Hepatic stellate cell (primary cell): ENCODE measurements at regions not wholly inside any gene's neighbourhood (a gene's known extent, or its start where the extent isn't known, plus 50 kb on each side); places are given as distances from the start of the nearest gene placed in this dataset.
A peak's percentile ranks its signal among the peaks of the same experiment; 100 is the strongest.

Experiments
- DNase-seq: peaks from one replicate; pipeline ENCODE4 v3.0.0; 2011; ENCODE audit warnings: low spot score

DNA sequence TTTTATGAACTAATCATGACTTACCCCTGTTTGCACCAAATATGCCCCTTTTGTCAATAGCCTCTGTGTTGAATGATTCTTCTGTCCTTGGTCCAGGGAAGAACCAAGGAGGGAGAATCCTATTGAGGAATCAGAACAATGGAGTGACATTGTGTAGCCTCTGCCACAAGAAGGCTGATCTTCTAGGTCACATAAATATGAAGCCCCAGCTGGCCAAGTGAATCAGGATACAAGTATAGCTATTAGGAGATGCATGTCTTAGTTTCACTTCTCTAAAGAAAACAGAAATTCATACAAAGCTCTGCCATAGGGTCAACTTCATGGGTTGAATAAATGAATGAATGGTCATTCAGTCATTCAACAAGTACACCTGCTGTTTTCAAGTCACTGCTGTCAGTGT, 118.2 kb upstream of the BLID start:
- DNase-seq, result no peak

DNA sequence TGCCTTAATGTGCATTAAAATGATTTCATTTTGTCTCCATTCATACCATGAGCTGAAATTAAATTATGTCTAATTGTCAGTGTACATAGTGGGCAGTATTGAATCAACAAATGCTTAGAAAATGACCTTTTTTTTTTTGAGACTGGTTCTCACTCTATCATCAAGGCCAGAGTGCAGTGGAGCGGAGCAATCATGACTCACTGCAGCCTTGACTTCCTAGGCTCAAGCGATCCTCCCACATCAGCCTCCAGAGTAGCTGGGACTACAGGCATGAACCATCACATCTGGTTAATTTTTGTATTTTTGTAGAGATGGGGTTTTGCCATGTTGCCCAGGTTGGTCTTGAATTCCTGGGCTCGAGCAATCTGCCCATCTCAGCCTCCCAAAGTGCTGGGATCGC, 117.0 kb upstream of the BLID start:
- DNase-seq, result no peak

DNA sequence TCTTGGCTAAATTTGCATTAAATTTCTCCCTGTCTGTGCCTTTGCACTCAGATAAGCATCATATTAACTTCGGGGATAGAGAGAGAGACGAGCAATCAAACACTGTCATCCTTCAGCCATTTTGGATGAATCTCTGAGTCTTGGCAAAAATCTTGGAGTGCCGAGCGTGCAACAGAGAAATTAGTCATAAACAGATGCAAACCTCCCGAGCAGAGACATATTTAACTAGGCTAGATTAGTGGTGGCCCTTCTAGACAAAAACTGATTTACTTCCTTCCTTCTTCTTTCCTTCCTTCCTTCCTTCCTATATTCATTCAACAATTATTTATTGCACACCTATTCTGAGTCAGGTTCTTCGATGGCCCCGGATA, 114.4 kb upstream of the BLID start:
- DNase-seq, result no peak

DNA sequence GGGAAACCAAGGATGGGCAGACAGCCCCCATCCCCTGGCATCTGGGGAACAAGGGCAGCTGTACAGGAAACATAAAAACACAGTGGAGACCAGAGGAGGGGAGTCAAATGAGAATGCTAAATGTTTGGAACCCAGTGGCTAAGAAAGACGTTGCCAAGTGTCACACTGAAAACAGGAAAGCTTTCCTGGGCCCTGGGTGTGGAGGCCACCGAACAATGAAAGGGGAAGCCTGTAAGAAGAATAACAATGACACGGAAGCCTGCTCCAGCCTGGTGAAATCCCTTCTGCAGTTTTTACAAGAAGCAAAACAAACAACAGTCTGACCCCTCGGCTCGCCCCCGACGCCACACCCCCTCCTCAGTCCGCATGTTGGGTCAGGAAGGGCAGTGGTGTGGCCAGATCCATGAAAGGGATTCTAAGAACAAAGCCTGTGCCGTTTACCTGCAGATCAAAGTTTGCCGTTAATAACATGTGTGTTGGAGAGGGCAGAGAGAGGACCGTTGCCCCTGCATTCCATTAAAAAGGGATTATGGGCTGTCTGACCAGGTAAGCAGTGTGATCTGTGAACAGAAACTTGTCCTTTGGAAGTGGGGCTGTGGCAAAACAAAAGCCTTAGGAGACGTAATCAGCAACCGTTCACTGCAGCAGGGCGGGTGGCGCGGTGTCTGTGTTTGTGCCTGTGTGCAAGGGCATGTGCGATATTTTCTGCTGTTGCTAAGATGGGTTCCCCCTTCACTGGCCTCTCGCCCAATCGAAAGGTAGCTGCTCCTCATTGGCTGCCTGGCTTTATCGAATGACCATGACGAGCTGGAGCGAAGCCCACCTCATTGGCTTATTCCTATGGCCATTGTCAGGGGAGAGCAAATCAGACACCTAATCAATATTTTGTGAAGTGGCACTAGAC, 113.7 kb upstream of the BLID start:
- no peak for DNase-seq

DNA sequence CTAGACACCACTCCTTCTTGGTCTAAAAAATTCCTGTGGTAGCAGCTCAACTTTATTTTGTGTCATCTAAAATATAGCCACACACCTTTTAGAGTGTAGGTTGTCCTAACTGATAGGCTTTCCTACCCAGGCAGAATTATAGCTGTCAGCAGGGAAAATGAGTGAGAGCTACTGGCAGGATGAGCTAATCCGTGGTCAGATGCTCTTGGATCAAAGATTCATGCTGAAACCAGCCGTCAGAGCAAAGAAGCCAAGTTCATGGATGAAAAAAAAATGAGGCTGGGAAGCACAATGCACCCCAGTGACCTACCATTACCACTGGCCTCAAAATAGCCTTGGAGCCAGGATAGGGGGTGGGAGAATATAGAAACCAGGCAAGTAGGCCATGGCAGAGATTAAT, 113.1 kb upstream of the BLID start:
- DNase-seq, result no peak

DNA sequence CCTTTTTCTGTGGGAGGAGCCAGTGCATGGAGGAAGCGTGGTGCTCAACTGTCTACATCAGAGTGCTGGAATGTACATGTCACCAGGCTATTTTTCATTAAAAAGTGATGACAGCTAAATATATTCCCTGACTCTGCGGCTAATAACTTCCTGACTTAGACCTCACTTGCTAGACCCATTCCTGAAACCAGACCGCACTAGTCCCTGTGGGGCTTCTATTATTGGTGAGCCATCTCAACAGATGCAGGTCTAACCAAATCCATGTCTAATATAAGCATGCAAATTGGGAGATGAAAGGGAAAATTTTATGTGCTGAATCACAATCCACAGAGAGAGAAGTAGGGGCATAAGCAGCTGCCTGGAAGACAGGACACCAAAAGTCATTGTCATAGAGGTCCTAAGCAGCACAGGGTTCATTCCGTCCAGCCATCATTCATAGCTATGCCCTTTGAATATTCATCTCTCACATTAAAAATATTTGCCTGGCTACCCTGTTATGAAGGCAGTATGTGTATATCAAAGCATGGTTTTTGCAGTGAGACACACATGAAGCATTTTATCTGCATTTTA, 110.9 kb upstream of the BLID start:
- peak; percentile 39 for DNase-seq

DNA sequence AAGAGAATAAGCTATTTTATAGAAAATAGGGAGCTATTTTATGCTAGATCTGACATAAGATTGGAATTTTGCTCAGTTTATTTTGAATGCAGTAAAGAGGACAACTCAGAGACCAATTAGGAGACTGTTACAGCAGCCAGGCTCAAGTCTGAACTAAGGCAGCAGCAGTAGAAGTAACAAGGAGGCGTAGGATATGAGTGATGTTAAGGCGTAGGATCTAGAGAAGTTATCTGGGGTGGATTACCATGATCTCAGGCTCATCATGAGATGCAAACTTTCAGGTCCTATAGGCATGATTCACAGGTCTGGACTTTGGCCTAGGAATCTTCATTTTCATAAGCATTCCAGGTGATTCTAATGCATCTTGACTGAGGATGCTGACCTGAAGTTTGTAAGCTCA, 108.9 kb upstream of the BLID start:
- DNase-seq, result no peak

DNA sequence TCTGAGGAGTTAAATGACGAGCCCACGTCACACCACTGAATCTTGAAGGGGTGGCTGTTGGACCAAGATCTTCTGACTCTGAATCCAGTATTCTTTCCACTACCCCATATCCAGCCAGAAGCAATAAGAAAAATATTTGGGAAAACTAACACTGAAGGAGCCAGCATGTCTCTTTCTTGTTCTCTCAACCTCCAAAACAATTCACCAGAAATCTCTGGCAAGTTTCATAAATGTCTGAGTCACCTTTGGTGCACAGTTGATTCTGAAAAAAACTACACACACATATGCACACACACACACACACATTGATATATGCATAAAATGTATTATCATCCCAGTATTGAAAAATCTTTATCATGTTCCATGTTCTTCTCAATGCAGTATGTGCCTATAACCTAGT, 104.3 kb upstream of the BLID start:
- DNase-seq, result no peak

DNA sequence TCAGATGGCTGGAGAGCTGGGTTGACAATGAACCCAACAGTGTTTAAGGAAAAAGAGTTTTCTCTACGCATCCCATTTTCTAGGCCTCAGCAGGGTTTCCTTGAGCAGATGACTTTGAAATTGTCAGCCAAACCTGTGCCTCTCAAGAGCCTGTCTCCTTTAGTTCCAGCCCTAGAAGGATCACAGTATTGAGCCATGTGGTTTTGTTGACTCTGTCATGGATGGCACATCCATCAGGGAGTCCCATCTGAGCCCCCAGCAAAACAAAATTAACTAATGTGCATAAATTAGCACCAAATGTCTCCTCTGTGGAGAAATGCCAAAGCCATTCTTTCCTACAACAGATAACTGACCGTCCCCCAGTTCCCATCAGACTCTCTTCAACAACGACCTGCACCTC, 103.8 kb upstream of the BLID start:
- no peak for DNase-seq

DNA sequence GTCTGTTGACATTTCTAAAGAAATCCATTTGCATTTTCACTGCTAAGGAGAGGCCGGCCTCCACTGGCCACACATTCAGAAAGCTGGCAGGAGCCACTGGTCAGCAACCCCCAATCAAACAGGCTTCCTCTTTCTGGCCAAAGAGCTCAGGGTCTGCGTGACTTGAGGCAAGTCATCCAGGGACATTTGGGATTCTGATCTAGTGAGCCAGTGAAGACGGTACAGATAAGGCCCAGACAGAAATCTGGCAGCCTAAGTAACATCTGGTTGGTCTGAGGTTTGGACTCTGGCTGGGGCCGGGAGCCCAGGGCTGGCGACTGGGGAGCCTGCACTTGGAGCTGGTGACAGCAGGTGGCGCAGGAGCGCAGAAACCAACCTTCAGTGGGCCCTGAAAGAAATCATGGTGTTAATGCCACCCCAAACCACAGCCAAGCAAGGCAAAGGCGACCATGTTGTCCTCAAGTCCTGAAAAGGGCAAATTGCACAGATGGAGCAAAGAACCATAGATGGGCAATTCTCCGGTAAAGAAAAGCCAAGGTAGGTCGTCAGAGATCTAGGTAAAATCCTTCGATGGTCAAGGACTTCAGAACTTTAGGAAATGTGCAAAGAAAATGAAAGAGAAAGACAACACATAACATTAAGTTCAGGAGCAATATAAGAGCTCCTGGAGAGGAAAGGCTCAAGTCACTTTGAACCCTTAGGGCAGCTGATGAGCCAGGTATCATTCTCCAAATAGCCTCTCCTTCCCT, 99.4 kb upstream of the BLID start:
- DNase-seq, result peak; percentile 87

DNA sequence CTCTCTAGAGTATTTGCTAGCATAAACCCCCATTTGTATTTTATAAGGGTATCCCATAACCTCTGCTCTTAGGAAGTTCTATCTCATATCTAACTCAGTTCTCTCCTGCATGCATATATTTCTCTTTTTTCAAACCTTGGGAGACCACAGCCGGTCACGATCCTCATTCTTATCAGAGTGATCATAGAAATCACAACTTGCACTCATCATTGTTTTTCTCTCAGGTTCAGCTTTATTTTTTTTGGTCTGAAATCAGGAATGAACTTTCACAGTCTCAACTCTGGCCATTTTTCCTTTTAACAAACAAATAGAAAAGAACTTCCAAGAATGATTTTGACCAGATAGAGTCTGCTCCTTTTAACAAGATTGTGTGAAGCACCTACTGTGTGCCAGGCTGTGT, 98.6 kb upstream of the BLID start:
- DNase-seq, result peak; percentile 65

DNA sequence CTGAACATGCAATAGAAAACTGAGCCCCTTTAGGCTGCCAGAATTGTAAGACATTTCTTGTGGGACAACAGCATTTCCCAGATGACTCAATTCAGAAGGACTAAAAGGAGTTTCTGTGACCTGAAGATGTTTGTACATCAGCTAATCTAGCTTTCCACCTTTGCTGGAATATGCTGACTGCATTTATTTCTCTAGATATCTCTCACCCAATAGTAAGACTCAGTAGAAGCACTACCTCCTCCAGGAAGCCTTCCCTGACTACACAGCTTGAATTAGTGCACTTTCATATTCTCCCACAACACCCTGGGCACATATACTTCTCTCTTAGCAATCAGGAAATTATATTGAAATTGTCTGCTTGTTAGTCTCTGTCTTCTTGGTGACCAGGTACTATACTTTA, 98.1 kb upstream of the BLID start:
- no peak for DNase-seq

DNA sequence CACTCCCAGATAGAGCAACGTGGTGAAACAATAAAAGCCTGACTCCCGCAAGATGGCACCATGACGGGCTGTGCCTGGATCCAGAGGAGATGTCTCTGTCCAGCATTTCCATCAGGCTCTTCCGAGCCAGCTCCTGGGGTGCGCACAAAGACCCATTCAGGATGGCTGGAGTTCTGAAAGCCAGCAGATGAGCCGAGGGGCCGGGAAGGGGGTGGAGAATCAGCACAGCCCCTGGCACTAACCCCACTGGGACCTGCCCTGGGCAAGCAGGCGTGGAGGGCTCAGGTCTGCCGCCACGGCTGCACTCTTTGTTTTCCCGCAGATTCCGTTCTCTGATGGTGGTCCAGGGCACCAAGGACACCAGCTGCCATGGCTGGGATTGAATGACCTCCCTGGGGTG, 97.2 kb upstream of the BLID start:
- DNase-seq, result no peak

DNA sequence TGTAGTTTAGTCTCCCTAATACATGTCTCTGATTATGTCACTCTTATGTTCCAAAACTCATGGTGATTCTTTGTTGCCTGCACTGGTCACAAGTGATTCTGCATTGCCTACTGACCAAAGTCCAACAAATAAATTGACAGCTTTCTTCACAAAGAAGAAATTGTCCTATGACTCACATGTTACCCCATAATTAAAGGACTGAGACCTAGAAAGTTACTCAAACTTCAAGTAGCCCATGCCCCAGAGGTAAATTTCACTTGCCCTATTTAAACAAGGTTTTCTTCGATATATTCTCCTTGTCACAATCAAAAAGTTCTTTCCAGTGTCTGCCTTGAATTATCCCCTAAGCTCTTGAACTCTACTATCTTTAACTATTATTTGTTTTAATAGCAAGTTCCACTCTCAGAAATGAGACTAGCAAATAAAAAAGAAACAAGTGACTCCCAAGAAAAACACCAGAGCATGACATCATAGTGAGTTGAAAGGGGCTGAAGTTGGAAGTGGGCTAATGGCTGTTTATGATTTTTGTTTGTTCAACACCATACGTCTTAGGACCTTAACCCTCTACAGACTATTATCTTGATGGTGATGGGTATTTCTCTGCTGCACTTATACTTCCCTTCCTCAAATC, 94.5 kb upstream of the BLID start:
- no peak for DNase-seq

DNA sequence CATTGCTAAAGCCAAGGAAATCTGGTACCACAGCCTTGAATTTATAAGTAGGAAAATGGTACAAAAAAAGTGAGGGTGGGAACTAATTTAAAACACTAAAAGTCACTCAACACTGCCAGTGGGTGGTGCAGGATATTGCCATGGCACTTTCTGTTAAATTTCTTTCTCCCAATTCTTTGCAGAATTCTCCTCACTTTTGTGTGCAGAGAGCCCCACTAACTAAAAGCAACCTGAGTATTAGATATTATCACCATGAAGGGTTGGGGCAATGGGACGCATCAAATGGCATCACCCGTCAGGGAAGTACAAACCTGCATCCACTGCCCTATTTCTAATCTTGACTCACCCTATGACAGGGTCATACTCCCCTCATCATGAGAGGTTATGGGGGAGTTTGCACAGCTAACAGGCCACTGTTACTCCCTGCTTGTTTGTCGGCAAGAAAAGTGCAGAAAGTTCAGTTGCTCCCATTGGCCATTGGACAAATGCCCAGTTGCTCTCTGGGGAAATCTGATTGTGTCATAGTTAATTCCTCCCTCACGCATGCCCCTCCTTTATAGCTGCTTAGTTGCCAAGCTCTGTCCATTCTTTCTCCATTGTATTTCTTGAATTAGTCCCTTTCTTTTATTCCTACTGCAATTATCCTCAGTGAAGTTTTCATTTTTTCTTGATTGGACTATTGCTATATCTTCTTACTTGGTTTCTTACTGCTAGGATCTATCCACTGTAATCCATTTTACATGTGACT, 93.8 kb upstream of the BLID start:
- peak; percentile 64 for DNase-seq

DNA sequence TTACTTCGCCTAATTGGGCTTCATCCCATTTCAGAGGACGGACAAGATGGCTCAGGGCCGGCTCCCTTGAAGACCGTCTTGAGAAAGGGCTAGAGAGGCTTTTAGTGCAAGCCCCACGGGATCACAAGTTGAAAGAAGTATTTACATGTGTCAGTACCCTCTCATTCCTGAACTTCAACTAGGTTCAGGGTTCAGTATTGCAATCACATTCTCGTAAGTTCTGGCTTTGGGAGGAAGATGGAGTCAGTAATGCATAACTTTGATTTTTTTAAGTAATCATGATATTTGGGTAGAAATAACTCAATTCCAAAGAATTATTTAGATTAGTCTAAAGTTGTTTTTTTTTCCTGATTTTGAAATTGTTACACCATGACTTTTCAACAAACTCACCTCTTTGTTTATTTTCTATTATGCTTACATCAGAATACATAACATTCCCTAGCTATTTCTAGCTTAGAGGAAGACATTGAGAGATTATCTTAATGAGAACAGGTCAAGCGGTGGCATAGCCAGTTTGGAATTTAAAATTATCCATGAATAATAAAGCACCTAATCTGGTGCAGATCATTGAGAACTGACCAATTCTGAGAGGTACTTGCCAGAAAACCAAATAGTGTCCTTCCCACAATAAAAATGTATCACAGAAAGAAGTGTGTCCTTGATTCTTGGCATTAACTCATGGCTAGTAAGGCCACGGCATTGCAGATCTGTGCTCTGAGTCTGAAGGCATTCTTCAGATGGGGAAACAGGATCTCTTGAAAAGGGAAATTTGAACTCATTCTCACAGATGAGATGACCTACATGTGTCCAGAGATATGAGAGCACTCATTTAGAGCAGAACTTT, 92.1 kb upstream of the BLID start:
- peak; percentile 44 for DNase-seq

DNA sequence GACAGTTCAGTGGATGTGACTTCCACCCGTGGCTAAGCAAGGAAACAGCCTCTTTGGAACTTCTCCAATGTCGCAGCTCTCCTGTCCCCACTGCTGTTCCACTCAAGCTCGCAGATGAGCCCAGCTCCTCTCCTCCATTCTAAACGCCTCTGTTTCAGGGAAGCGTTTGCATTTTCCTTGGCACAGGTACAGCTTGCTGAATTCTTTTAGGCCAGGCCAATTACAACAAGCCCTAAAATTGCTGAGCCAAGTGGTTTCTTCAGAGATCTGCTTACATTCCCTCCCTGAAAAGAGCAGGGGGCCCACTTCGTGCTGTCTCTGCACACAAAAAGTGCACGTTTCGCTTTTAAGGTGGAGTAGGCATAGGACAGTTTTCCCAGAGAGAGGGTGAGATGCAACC, 91.5 kb upstream of the BLID start:
- DNase-seq, result no peak

DNA sequence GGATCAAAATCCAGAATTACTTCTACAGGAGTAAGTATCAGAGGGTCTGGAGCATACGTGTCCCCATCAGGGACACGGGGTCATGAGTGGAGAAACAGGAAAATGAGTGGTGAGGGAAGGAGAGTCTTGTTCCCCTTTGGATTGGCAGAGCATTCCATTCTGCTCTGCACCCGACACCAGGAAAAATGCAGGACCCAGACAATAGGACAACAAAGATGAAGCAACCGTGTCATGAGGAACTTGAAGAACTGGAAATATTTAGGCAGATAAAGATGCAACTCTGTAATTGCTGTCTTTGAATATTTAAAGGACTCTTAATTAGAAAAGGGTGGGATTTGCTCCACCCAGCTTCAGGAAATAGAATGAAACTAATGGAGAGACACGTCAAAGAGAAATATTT, 89.0 kb upstream of the BLID start:
- no peak for DNase-seq

DNA sequence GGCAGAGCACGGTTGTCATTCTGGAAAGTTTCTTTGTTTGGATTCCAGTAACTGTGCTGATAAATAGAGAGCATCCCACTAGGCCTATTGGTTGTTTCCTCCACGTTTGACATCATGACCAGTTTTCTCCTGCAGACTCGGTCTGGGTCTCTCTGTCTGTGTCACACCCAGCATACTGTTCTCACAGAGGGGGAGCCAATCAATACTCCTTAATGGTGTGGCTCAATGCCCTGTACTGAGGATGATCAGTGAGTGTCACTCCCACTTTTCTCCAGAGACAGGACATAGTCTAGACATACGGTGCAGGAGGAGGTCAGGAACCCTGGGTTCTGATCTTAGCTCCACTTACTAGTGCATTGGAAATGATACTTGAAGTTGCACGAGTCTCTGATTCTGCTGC, 88.2 kb upstream of the BLID start:
- no peak for DNase-seq

DNA sequence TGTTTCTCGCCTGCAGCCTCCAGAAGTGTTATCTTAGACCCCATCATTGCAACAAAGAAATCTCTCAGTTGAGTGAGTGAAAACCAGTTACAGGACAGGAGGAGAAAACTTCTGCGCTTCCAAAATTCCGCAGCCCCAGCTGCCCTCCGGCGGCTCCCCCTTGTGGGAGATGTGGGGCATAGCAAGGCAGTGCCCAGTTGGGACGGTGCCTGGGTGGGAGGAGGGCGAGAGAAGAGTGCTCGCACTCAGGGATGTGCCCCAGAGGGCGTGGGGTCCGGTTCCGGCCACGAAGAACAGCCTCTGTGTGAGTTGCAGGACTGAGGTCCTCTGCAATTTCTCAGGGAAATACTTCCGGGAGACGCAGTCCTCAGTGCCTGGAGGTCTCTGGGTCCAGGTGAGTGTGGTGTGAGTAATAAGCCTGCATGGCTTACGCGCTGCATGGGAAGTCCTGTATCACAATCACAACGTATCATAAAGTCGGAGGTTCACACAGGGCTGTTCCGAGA, 87.0 kb upstream of the BLID start:
- peak; percentile 57 for DNase-seq
